Caco-2 (cell line): ENCODE measurements at regions not wholly inside any gene's neighbourhood (a gene's known extent, or its start where the extent isn't known, plus 50 kb on each side); places are given as distances from the start of the nearest gene placed in this dataset.

Source experiments
- BruUV-seq: library from RNA; stranded (reverse); fragments of 400-500 nt; replicated peaks from 2 replicates; lab custom pipeline; 2021; lab: Mats Ljungman, UMichigan
- CTCF ChIA-PET: fragments of 300-600 bp; sonication (Branson Sonifier 250); formaldehyde crosslinking; loops from one replicate; lab custom pipeline; 2022; ENCODE audit warnings: antibody characterized with exemption; lab: Charles Lee
- POLR2A ChIA-PET: fragments of 300-600 bp; sonication (Branson Sonifier 250); formaldehyde crosslinking; loops from one replicate; lab custom pipeline; 2022; ENCODE audit warnings: antibody characterized with exemption; lab: Charles Lee
- DNase-seq, 2 experiments: peaks; one replicate each; pipeline versions ENCODE4 v3.0.0 to v3.0.0-alpha.2; 2020 to 2022
- H3K27me3 ChIP-seq: replicated peaks from 2 replicates; pipeline ENCODE4 v1.6.0; 2011; ENCODE audit warnings: low read length; ENCODE audit not compliant: control insufficient read depth, insufficient read depth
- H3K36me3 ChIP-seq: 2 replicates; pipeline ENCODE4 v1.5.1; 2011; ENCODE audit warnings: low read length; ENCODE audit not compliant: control insufficient read depth, insufficient read depth
- H3K4me1 ChIP-seq: fragments of 250-450 bp; sonication (Bioruptor Pico); 2 replicates; pipeline ENCODE4 v1.5.1; 2020; ENCODE audit warnings: mild to moderate bottlenecking
- H3K4me3 ChIP-seq: 2 replicates; pipeline ENCODE4 v1.5.1; 2011; ENCODE audit warnings: low read depth, mild to moderate bottlenecking, control low read depth, low read length
- H3K9me3 ChIP-seq: fragments of 250-450 bp; sonication (Bioruptor Pico); 2 replicates; pipeline ENCODE4 v1.5.1; 2020; ENCODE audit warnings: mild to moderate bottlenecking, moderate library complexity
- H3K27ac Mint-ChIP-seq: one replicate; pipeline ENCODE4 v1.8.0; 2022; ENCODE audit warnings: mixed read lengths; ENCODE audit not compliant: unreplicated experiment
- H3K27me3 Mint-ChIP-seq: one replicate; pipeline ENCODE4 v1.8.0; 2022; ENCODE audit warnings: mixed read lengths; ENCODE audit not compliant: insufficient read depth, unreplicated experiment
- H3K36me3 Mint-ChIP-seq: one replicate; pipeline ENCODE4 v1.8.0; 2022; ENCODE audit warnings: mild to moderate bottlenecking, mixed read lengths; ENCODE audit not compliant: insufficient read depth, unreplicated experiment
- H3K4me1 Mint-ChIP-seq: one replicate; pipeline ENCODE4 v1.8.0; 2022; ENCODE audit warnings: low read depth, mixed read lengths; ENCODE audit not compliant: unreplicated experiment
- H3K4me3 Mint-ChIP-seq: one replicate; pipeline ENCODE4 v1.8.0; 2022; ENCODE audit warnings: mild to moderate bottlenecking, moderate library complexity, mixed read lengths; ENCODE audit not compliant: unreplicated experiment
- H3K9me3 Mint-ChIP-seq: one replicate; pipeline ENCODE4 v1.8.0; 2022; ENCODE audit warnings: mixed read lengths; ENCODE audit not compliant: unreplicated experiment
- CTCF ChIP-seq, 2 experiments: fragments of 200-600 bp in 1 of 2; IDR thresholded peaks; 1 replicate in 1 of 2; 2 replicates in 1 of 2; pipeline versions ENCODE4 v1.5.1 to v1.8.0; 2011 to 2022; ENCODE audit warnings: antibody characterized with exemption in 1 of 2, control low read depth in 1 of 2, inconsistent platforms in 1 of 2, low read depth in 1 of 2, low read length in 1 of 2, mild to moderate bottlenecking in 1 of 2, moderate library complexity in 1 of 2; ENCODE audit not compliant: insufficient read depth in 1 of 2, severe bottlenecking in 1 of 2, unreplicated experiment in 1 of 2
- intact Hi-C: fragments of 100-400 bp; cut with micrococcal nuclease; formaldehyde crosslinking; loops from one replicate; pipeline ENCODE4 v1.10.0; 2022; ENCODE audit not compliant: unreplicated experiment

- ChIA-PET CTCF (no interaction called here), POLR2A (no interaction called here)
- intact Hi-C loops: no loop called here
These were observed 118.6 kb downstream of the FOXB1 start for GRCh38 chr15:60122691-60123090.

DNA sequence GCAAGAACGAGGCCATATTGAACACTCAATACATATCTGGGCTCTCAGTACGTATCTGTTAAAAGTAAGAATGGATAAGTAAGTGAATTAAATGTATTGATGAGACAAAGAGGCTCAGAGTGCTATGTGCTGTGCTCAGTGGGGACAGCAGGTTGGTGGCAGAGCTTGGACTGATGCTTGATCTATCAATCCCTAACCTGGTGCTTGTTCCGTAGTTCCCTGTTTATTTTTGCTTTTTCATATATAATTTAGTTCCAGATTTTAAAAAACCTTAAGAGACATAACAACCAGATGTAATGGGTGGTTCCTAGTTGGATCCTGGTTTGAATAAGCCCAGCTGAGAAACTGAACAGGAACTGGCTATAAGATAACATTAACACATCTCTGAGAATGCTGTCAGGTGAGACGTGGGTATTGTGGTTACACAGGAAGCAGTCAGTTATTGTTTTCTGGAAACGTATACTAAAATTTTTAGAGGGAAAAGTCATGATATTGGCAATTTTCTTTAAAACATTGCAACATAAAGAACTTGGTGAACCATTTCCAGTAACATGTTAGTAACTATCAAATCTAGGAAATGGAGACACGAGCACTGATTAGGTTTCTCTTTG lies 120.5 kb downstream of the FOXB1 start:
- H3K4me1 Mint-ChIP-seq: no peaks in the 10 kb centered on the region

More at GRCh38 chr15:60122691-60123090, 118.6 kb downstream of the FOXB1 start:
- peaks cover 9% of the 10 kb centered on the region for H3K27me3 Mint-ChIP-seq
- H3K27ac Mint-ChIP-seq: no peak overlapping the region
- TF ChIP-seq CTCF (IDR thresholded peaks at IDR 0.05; ENCODE audit: insufficient read depth in 1 of 2, low read depth in 1 of 2, low read length in 1 of 2, severe bottlenecking in 1 of 2, unreplicated experiment in 1 of 2): no peak
- H3K4me1 Mint-ChIP-seq: no peaks in the 10 kb centered on the region
- no peaks in the 10 kb centered on the region for H3K9me3 Mint-ChIP-seq
- Histone ChIP-seq H3K36me3 (no peaks in the 10 kb centered on the region), H3K9me3 (no peaks in the 10 kb centered on the region), H3K4me3 (no peak overlapping the region), H3K4me1 (peaks cover 4% of the 10 kb centered on the region; the same call in 1 of the 2 replicates), H3K27me3 (no peaks in the 10 kb centered on the region; the same call in 1 of the 2 replicates)
- no peaks in the 10 kb centered on the region for H3K36me3 Mint-ChIP-seq
- BruUV-seq: no TSS peak
- no peak for DNase-seq
- no peak overlapping the region for H3K4me3 Mint-ChIP-seq

DNA sequence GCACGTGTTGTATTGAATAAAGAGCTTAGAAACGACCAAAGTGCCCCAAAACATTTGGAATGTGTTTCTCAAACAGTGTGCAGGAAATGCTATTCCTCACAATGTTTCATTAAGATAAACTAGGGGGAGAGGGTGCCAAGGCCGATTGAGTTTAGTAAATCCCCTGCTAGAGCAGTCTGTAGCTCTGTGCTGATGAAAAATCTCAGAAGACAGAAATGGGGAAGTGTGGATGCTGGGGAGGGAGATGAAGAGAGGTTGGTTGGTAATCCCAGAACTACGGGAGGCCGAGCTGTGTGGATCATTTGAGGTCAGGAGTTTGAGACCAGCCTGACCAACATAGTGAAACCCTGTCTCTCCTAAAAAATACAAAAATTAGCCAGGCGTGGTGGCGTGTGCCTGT lies 121.2 kb downstream of the FOXB1 start:
- peaks cover 4% of the 10 kb centered on the region; the same call in 1 of the 2 replicates for H3K4me1 ChIP-seq
- BruUV-seq: no TSS peak
- Mint-ChIP-seq H3K4me1 (no peaks in the 10 kb centered on the region), H3K27ac (no peak overlapping the region), H3K9me3 (no peaks in the 10 kb centered on the region), H3K4me3 (no peak overlapping the region), H3K27me3 (peaks cover 4% of the 10 kb centered on the region), H3K36me3 (no peaks in the 10 kb centered on the region)
- H3K4me3 ChIP-seq: no peak overlapping the region
- CTCF ChIA-PET: no interaction called here
- no peak for TF ChIP-seq CTCF (IDR thresholded peaks at IDR 0.05; ENCODE audit: insufficient read depth in 1 of 2, low read depth in 1 of 2, low read length in 1 of 2, severe bottlenecking in 1 of 2, unreplicated experiment in 1 of 2)
- POLR2A ChIA-PET: interaction anchor here (0.6 kb wide), 1 partner anchor 747 kb away, joined by 21 read pairs; no protein-coding TSS in a partner anchor
- no peaks in the 10 kb centered on the region for H3K27me3 ChIP-seq
- H3K36me3 ChIP-seq: no peaks in the 10 kb centered on the region
- no peaks in the 10 kb centered on the region for H3K9me3 ChIP-seq
- no peak for DNase-seq
- intact Hi-C loops: loop anchor here (5.0 kb wide), 1 partner anchor 123 kb away; the partner anchor contains the start of gene FOXB1

More for the DNA sequence above, 120.5 kb downstream of the FOXB1 start:
- Mint-ChIP-seq H3K27me3 (peaks cover 4% of the 10 kb centered on the region), H3K36me3 (no peaks in the 10 kb centered on the region), H3K9me3 (no peaks in the 10 kb centered on the region), H3K27ac (no peak overlapping the region), H3K4me3 (no peak overlapping the region)
- H3K36me3 ChIP-seq: no peaks in the 10 kb centered on the region
- no peak overlapping the region for H3K4me3 ChIP-seq
- no peak for DNase-seq
- H3K9me3 ChIP-seq: no peaks in the 10 kb centered on the region
- no TSS peak for BruUV-seq
- H3K27me3 ChIP-seq: no peaks in the 10 kb centered on the region
- TF ChIP-seq CTCF (IDR thresholded peaks at IDR 0.05; ENCODE audit: insufficient read depth in 1 of 2, low read depth in 1 of 2, low read length in 1 of 2, severe bottlenecking in 1 of 2, unreplicated experiment in 1 of 2): no peak
- POLR2A ChIA-PET: no interaction called here
- H3K4me1 ChIP-seq: peaks cover 4% of the 10 kb centered on the region; the same call in 1 of the 2 replicates
- intact Hi-C loops: loop anchor here (5.0 kb wide), 1 partner anchor 122 kb away; the partner anchor contains the start of gene FOXB1
- CTCF ChIA-PET: no interaction called here
